Thyroid gland (tissue), 4 donors: ENCODE measurements at regions not wholly inside any gene's neighbourhood (a gene's known extent, or its start where the extent isn't known, plus 50 kb on each side); places are given as distances from the start of the nearest gene placed in this dataset.

Experiments
- DNase-seq, 2 donors: peaks; one replicate each; pipeline ENCODE4 v3.0.0-alpha.2; 2019
- H3K27ac ChIP-seq, 3 donors: fragments of 200-600 bp; sonication (generic); 1 replicate in 2 of 3; 2 replicates in 1 of 3; pipeline ENCODE4 v1.5.1; 2016 to 2019; ENCODE audit warnings: mild to moderate bottlenecking in 1 of 3, moderate library complexity in 1 of 3
- H3K27me3 ChIP-seq: fragments of 200-600 bp; sonication (generic); one replicate; pipeline ENCODE4 v1.5.1; 2019
- H3K36me3 ChIP-seq, 2 donors: fragments of 200-600 bp; sonication (generic); one replicate each; pipeline ENCODE4 v1.5.1; 2016 to 2019
- H3K4me1 ChIP-seq, 2 donors: fragments of 200-600 bp; sonication (generic); one replicate each; pipeline ENCODE4 v1.5.1; 2017 to 2019
- H3K4me3 ChIP-seq, 3 donors: fragments of 200-600 bp; sonication (generic); replicated peaks in 1 of 3; 1 replicate in 2 of 3; 2 replicates in 1 of 3; pipeline ENCODE4 v1.5.1; 2016; ENCODE audit warnings: mild to moderate bottlenecking in 1 of 3
- H3K9me3 ChIP-seq: fragments of 200-600 bp; sonication (generic); one replicate; pipeline ENCODE4 v1.5.1; 2017
- CTCF ChIP-seq, 6 experiments: fragments of 200-600 bp in 3 of 6; fragments of 450-650 bp in 3 of 6; sonication (generic) in 3 of 6; IDR thresholded peaks; one replicate each; pipeline ENCODE4 v1.5.1; 2016 to 2019; ENCODE audit warnings: antibody characterized with exemption in 6 of 6, mild to moderate bottlenecking in 2 of 6, inconsistent platforms in 1 of 6, moderate library complexity in 1 of 6
- POLR2A ChIP-seq, 2 donors: fragments of 450-650 bp; IDR thresholded peaks; one replicate each; pipeline ENCODE4 v1.6.1; 2017; ENCODE audit warnings: antibody characterized with exemption in 2 of 2, mild to moderate bottlenecking in 2 of 2, moderate library complexity in 1 of 2
- WGBS, 2 donors: methylation state at CpG; one replicate each; pipeline ENCODE4 v1.1.5; 2017; 5-methylcytosine and 5-hydroxymethylcytosine counted together
- intact Hi-C: fragments of 100-400 bp; cut with DNase I; formaldehyde crosslinking; loops from one replicate; pipeline ENCODE4 v1.15.1; 2023

GRCh38 chr7:94276027-94276426 lies 118.7 kb upstream of the COL1A2 start:
- no peak overlapping the region for H3K4me3 ChIP-seq
- no peak overlapping the region for H3K27ac ChIP-seq
- DNase-seq, result no peak
- no peaks in the 10 kb centered on the region for H3K9me3 ChIP-seq
- peaks cover 2 to 4% of the 10 kb centered on the region in 2 donors for H3K4me1 ChIP-seq
- 70 to 71% methylated on average over 4 of the region's 4 CpGs for WGBS, 2 donors
- H3K36me3 ChIP-seq, result no peaks in the 10 kb centered on the region
- H3K27me3 ChIP-seq, result no peaks in the 10 kb centered on the region
- TF ChIP-seq CTCF (IDR thresholded peaks at IDR 0.05), result no peak
- no peak for TF ChIP-seq POLR2A (IDR thresholded peaks at IDR 0.05)
- intact Hi-C loops, result no loop called here

- peak in 1 of 2 donors; percentile 2 for DNase-seq
- no peak overlapping the region for H3K27ac ChIP-seq
- H3K36me3 ChIP-seq, result no peaks in the 10 kb centered on the region
- no peaks in the 10 kb centered on the region for H3K27me3 ChIP-seq
- no peaks in the 10 kb centered on the region for H3K9me3 ChIP-seq
- H3K4me3 ChIP-seq, result no peak overlapping the region
- intact Hi-C loops, result no loop called here
- TF ChIP-seq POLR2A (IDR thresholded peaks at IDR 0.05) (no peak), CTCF (IDR thresholded peaks at IDR 0.05) (peak in 2 of 6 experiments; percentile 35 to 40)
- peaks cover 5 to 9% of the 10 kb centered on the region in 2 donors for H3K4me1 ChIP-seq
- 11 to 14% methylated on average over 1 of the region's 1 CpG for WGBS, 2 donors
Observed at GRCh38 chr7:94276795-94277194, 117.9 kb upstream of the COL1A2 start.

- TF ChIP-seq POLR2A (IDR thresholded peaks at IDR 0.05), result no peak
- TF ChIP-seq CTCF (IDR thresholded peaks at IDR 0.05), result no peak
- Histone ChIP-seq H3K4me3 (no peak overlapping the region), H3K36me3 (no peaks in the 10 kb centered on the region), H3K27me3 (no peaks in the 10 kb centered on the region), H3K27ac (no peak overlapping the region), H3K9me3 (no peaks in the 10 kb centered on the region), H3K4me1 (peaks cover 5 to 9% of the 10 kb centered on the region in 2 donors)
- 85 to 91% methylated on average over 4 of the region's 4 CpGs for WGBS, 2 donors
- DNase-seq, result no peak
- intact Hi-C loops, result no loop called here
Observed at GRCh38 chr7:94277236-94277635, 117.5 kb upstream of the COL1A2 start.

- DNase-seq, result peak; percentile 36 to 37
- H3K27me3 ChIP-seq, result no peaks in the 10 kb centered on the region
- no peak overlapping the region for H3K4me3 ChIP-seq
- peaks cover 5 to 9% of the 10 kb centered on the region in 2 donors for H3K4me1 ChIP-seq
- no peaks in the 10 kb centered on the region for H3K9me3 ChIP-seq
- no peak for TF ChIP-seq CTCF (IDR thresholded peaks at IDR 0.05)
- no peaks in the 10 kb centered on the region for H3K36me3 ChIP-seq
- H3K27ac ChIP-seq, result peak overlapping the region in 1 of 3 donors; percentile 35
- intact Hi-C loops, result no loop called here
- 25 to 28% methylated on average over 2 of the region's 2 CpGs for WGBS, 2 donors
Observed at GRCh38 chr7:94280851-94281250, 113.8 kb upstream of the COL1A2 start.

- Histone ChIP-seq H3K4me1 (peaks cover 5 to 9% of the 10 kb centered on the region in 2 donors), H3K4me3 (no peak overlapping the region), H3K36me3 (no peaks in the 10 kb centered on the region), H3K27ac (no peak overlapping the region), H3K27me3 (no peaks in the 10 kb centered on the region), H3K9me3 (no peaks in the 10 kb centered on the region)
- intact Hi-C loops, result no loop called here
- TF ChIP-seq CTCF (IDR thresholded peaks at IDR 0.05) (no peak), POLR2A (IDR thresholded peaks at IDR 0.05) (no peak)
- WGBS, 2 donors, result 66 to 85% methylated on average over 2 of the region's 2 CpGs
- no peak for DNase-seq
Observed at GRCh38 chr7:94284104-94284503, 110.6 kb upstream of the COL1A2 start.
